ENCODE measurements at regions not wholly inside any gene's neighbourhood (a gene's known extent, or its start where the extent isn't known, plus 50 kb on each side); places are given as distances from the start of the nearest gene placed in this dataset.

DNA sequence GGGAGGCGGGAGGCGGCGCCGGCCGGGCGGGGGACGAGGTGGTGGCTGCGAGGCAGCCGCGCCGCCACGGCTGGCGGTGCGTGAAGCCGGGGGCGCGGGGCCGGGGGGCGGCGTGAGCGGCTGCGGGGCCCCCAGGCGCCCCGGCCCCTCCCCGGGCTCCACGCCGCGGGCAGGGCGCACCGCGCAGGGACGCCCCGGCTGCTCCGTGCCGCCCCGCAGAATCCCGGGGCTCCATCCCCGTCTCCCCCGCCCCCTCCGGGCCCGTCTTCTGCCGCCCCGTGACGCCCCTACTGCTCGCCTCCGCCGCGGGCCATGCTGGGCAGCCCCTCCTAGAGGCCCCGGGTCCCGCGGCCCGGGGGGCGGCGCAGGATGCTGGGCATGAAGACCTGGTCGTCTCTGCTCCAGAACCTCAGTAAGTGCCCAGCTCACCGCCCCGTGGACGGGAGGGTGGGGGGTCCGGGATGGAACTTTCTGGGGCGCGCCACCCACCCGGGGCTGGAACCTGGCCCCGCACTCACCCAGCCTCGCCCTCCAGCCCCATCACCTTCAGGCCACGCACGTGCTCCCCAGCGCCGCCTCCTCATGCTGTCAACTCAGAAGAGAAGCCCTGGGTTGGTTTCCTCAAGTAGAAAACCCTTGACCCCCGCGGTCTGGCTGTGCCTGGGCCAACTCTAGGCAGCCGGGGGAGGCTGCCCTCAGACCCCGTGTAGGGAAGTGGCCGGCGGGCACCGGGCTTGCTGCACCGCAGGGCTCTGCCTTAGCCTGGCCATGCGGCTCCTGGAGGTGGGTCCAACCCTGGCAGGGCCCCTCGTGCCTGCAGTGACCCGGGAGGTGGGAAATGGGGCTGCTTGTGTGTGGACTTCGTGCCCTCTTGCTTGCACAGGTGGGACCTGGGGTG is 150.2 kb upstream of the GSE1 start:
- Mint-ChIP-seq H3K36me3 (peaks cover 0 to 2% of the 10 kb centered on the region in 2 donors), H3K4me3 (peak overlapping the region in 1 of 2 donors; percentile 67), H3K27ac (no peak overlapping the region), H3K27me3 (ENCODE audit: low read depth in 3 of 3) (peaks cover 40 to 58% (median 50%) of the 10 kb centered on the region in 3 donors), H3K4me1 (peaks cover 9% of the 10 kb centered on the region), H3K9me3 (peaks cover 0 to 10% (median 2%) of the 10 kb centered on the region in 7 donors)
- Histone ChIP-seq H3K9me3 (replicated peaks in 1 of 2; ENCODE audit: control insufficient read depth in 1 of 2, insufficient read depth in 1 of 2, low read length in 2 of 2) (peaks cover 0 to 12% of the 10 kb centered on the region in 2 donors), H3K4me3 (replicated peaks in 1 of 3; ENCODE audit: low read depth in 2 of 3, low read length in 3 of 3) (no peak overlapping the region), H3K36me3 (replicated peaks in 1 of 2; ENCODE audit: control insufficient read depth in 1 of 2, insufficient read depth in 2 of 2, low read length in 2 of 2) (no peaks in the 10 kb centered on the region), H3K27ac (ENCODE audit: low read depth in 1 of 2, low read length in 2 of 2) (no peak overlapping the region), H3K79me2 (ENCODE audit: insufficient read depth, low read length) (no peaks in the 10 kb centered on the region), H3K27me3 (ENCODE audit: control insufficient read depth in 2 of 2, insufficient read depth in 2 of 2, low read length in 2 of 2) (peaks cover 13 to 49% of the 10 kb centered on the region in 2 donors), H2AFZ (ENCODE audit: insufficient read depth, low read depth, low read length, poor library complexity, severe bottlenecking) (no peak overlapping the region), H4K20me1 (ENCODE audit: insufficient read depth, low read length) (no peaks in the 10 kb centered on the region), H3K4me1 (ENCODE audit: control insufficient read depth in 1 of 2, insufficient read depth in 2 of 2, low read length in 2 of 2) (peaks cover 3 to 9% of the 10 kb centered on the region in 2 donors), H3K4me2 (replicated peaks; ENCODE audit: extremely low read depth, low read length, poor library complexity, severe bottlenecking) (no peak overlapping the region), H3K9ac (ENCODE audit: insufficient read depth, low read length, poor library complexity, severe bottlenecking) (no peak overlapping the region)
- intact Hi-C loops (cut with micrococcal nuclease): no loop called here
- DNase-seq: no peak
- 7% methylated on average over 68 of the region's 80 CpGs for WGBS (ENCODE audit: insufficient coverage)
- TF ChIP-seq CTCF (IDR thresholded peaks at IDR 0.05): no peak

- no peak overlapping the region for H3K4me2 ChIP-seq (replicated peaks; ENCODE audit: extremely low read depth, low read length, poor library complexity, severe bottlenecking)
- H3K4me3 Mint-ChIP-seq: peak overlapping the region in 1 of 2 donors; percentile 67
- peaks cover 13 to 49% of the 10 kb centered on the region in 2 donors for H3K27me3 ChIP-seq (ENCODE audit: control insufficient read depth in 2 of 2, insufficient read depth in 2 of 2, low read length in 2 of 2)
Observed at GRCh38 chr16:85463672-85464382, 149.3 kb upstream of the GSE1 start.

More at GRCh38 chr16:85463672-85464382, 149.3 kb upstream of the GSE1 start:
- no peak for DNase-seq
- H3K9me3 ChIP-seq (replicated peaks in 1 of 2; ENCODE audit: control insufficient read depth in 1 of 2, insufficient read depth in 1 of 2, low read length in 2 of 2): peaks cover 0 to 12% of the 10 kb centered on the region in 2 donors
- peaks cover 3 to 9% of the 10 kb centered on the region in 2 donors for H3K4me1 ChIP-seq (ENCODE audit: control insufficient read depth in 1 of 2, insufficient read depth in 2 of 2, low read length in 2 of 2)
- H3K4me1 Mint-ChIP-seq: peaks cover 9% of the 10 kb centered on the region
- no peaks in the 10 kb centered on the region for H3K36me3 ChIP-seq (replicated peaks in 1 of 2; ENCODE audit: control insufficient read depth in 1 of 2, insufficient read depth in 2 of 2, low read length in 2 of 2)
- 96% methylated on average over 21 of the region's 26 CpGs for WGBS (ENCODE audit: insufficient coverage)
- no peak overlapping the region for H3K4me3 ChIP-seq (replicated peaks in 1 of 3; ENCODE audit: low read depth in 2 of 3, low read length in 3 of 3)
- no peaks in the 10 kb centered on the region for H4K20me1 ChIP-seq (ENCODE audit: insufficient read depth, low read length)
- H3K9me3 Mint-ChIP-seq: peaks cover 0 to 10% (median 2%) of the 10 kb centered on the region in 7 donors
- H2AFZ ChIP-seq (ENCODE audit: insufficient read depth, low read depth, low read length, poor library complexity, severe bottlenecking): no peak overlapping the region
- no peak overlapping the region for H3K9ac ChIP-seq (ENCODE audit: insufficient read depth, low read length, poor library complexity, severe bottlenecking)
- TF ChIP-seq CTCF (IDR thresholded peaks at IDR 0.05): no peak
- H3K27me3 Mint-ChIP-seq (ENCODE audit: low read depth in 3 of 3): peaks cover 40 to 63% (median 49%) of the 10 kb centered on the region in 3 donors
- no peak overlapping the region for H3K27ac ChIP-seq (ENCODE audit: low read depth in 1 of 2, low read length in 2 of 2)
- intact Hi-C loops (cut with micrococcal nuclease): no loop called here
- no peak overlapping the region for H3K27ac Mint-ChIP-seq
- no peaks in the 10 kb centered on the region for H3K79me2 ChIP-seq (ENCODE audit: insufficient read depth, low read length)
- H3K36me3 Mint-ChIP-seq: peaks cover 0 to 2% of the 10 kb centered on the region in 2 donors

All from CD14-positive monocyte (primary cell).